GM18498 (cell line): ENCODE measurements at regions not wholly inside any gene's neighbourhood (a gene's known extent, or its start where the extent isn't known, plus 50 kb on each side); places are given as distances from the start of the nearest gene placed in this dataset.
"Not testable (repeated sequence)": the region's sequence is repeated elsewhere in the genome, so short reads cannot be mapped to it uniquely, and the experiment has no call there.

Experiments
- ATAC-seq: cut with Tn5 transposase; IDR thresholded peaks from one replicate; pipeline ENCODE4 v1.9.1; 2021; ENCODE audit warnings: mild to moderate bottlenecking, moderate library complexity; ENCODE audit not compliant: unreplicated experiment

- no peak for ATAC-seq
Measured at GRCh38 chr13:69283301-69283700, 824.3 kb upstream of the ATXN8OS start.

GRCh38 chr13:69280399-69280798 lies 827.2 kb upstream of the ATXN8OS start:
- ATAC-seq: no peak

GRCh38 chr13:69279213-69279612 lies 828.4 kb upstream of the ATXN8OS start:
- no peak for ATAC-seq

GRCh38 chr13:69274231-69274630 lies 833.4 kb upstream of the ATXN8OS start:
- ATAC-seq: no peak

- no peak for ATAC-seq
Measured at GRCh38 chr13:69264362-69265334, 843.0 kb upstream of the ATXN8OS start.

- no peak for ATAC-seq
Measured at GRCh38 chr13:69243366-69243765, 864.3 kb upstream of the ATXN8OS start.

- ATAC-seq: no peak
Measured at GRCh38 chr13:69234171-69234570, 873.5 kb upstream of the ATXN8OS start.

GRCh38 chr13:69226427-69226826 lies 881.2 kb upstream of the ATXN8OS start:
- no peak for ATAC-seq

GRCh38 chr13:69221633-69222498 lies 885.8 kb upstream of the ATXN8OS start:
- ATAC-seq: not testable (repeated sequence)

- no peak for ATAC-seq
Measured at GRCh38 chr13:69213396-69213795, 894.2 kb upstream of the ATXN8OS start.

GRCh38 chr13:69204620-69205019 lies 903.0 kb upstream of the ATXN8OS start:
- ATAC-seq: no peak

GRCh38 chr13:69202996-69203395 lies 904.6 kb upstream of the ATXN8OS start:
- ATAC-seq: no peak

GRCh38 chr13:69199664-69200063 lies 908.0 kb upstream of the ATXN8OS start:
- no peak for ATAC-seq

GRCh38 chr13:69198706-69199105 lies 908.9 kb upstream of the ATXN8OS start:
- ATAC-seq: no peak

GRCh38 chr13:69194130-69194529 lies 913.5 kb upstream of the ATXN8OS start:
- ATAC-seq: no peak

GRCh38 chr13:69180034-69180433 lies 927.6 kb upstream of the ATXN8OS start:
- no peak for ATAC-seq

GRCh38 chr13:69178000-69178399 lies 929.6 kb upstream of the ATXN8OS start:
- no peak for ATAC-seq

GRCh38 chr13:69168436-69168835 lies 939.2 kb upstream of the ATXN8OS start:
- ATAC-seq: no peak

GRCh38 chr13:69155136-69155535 lies 952.5 kb upstream of the ATXN8OS start:
- ATAC-seq: no peak

GRCh38 chr13:69142101-69142500 lies 965.5 kb upstream of the ATXN8OS start:
- no peak for ATAC-seq

- ATAC-seq: no peak
Measured at GRCh38 chr13:69124996-69125395, 982.6 kb upstream of the ATXN8OS start.
